Right lung (tissue), 2 donors: ENCODE measurements at regions not wholly inside any gene's neighbourhood (a gene's known extent, or its start where the extent isn't known, plus 50 kb on each side); places are given as distances from the start of the nearest gene placed in this dataset.
"Not testable (repeated sequence)": the region's sequence is repeated elsewhere in the genome, so short reads cannot be mapped to it uniquely, and the experiment has no call there.

ENCODE experiments used
- DNase-seq, 2 donors: peaks; one replicate each; pipeline ENCODE4 v3.0.0-alpha.2; 2013

DNA sequence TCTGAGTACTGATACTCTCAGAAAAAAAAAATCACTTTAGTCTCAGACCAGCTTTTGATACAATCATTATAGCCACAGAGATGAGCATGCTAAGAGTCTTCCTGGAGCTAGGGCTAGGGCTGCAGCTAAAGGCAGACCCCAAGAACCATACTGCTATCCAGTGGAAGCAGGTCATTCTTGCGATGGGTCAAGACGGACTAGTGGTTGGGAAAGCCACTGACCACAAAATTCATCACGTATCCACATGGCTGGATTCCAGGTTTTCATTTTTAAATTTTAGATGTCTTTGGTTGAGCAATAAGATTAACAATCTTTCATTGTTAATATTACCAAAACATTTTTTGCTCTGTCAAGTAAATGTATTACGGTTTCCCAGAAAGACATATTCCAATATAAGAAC, 598.1 kb downstream of the DNAH5 start:
- no peak for DNase-seq

DNA sequence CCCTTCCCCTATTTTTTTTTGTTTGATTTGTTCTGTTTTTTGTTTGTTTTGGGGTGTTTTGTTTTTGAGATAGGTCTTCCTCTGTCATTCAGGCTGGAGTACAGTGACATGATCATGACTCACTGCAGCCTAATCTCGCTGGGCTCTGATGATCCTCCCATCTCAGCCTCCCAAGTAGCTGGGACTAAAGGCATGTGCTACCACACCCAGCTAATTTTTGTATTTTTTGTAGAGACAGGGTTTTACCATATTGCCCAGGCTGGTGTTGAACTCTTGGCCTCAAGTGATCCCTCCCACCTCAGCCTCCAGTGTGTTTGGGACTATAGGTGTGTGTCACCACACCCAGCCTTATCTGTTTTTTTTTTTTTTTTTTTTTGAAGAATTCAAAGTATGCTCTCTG, 605.4 kb downstream of the DNAH5 start:
- no peak for DNase-seq

DNA sequence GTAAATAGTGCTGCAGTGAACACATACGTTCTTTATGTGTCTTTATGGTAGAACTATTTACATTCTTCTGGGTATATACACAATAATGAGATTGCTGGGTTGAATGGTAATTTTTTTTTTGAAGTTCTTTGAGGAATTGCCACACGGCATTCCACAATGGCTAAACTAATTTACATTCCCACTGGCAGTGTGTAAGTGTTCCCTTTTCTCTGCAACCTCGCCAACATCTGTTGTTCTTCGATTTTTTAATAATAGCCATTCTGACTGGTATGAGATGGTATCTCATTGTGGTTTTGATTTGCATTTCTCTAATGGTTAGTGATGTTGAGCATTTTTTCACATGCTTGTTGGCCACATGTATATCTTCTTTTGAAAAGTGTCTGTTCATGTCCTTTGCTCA, 609.5 kb downstream of the DNAH5 start:
- DNase-seq = not testable (repeated sequence)

DNA sequence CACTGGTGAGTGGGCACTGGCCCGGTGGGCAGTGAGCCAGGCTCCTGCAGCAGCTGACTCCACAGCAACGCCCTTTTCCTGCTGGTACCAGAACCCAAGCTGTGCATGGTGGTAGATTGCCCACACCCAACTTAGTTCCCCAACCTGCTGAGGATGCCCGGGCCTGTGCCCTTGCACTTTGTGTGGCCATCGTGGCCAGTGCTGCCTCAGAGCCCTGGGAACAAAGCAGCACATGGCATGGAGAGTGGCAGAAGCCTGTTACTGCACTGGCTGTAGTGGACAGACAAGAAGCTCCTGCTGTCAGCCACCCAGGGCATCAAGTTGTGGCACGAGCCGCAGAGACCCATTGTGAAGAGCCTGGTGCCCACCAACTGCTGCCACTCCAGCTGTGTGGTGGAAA, 612.9 kb downstream of the DNAH5 start:
- DNase-seq = no peak

DNA sequence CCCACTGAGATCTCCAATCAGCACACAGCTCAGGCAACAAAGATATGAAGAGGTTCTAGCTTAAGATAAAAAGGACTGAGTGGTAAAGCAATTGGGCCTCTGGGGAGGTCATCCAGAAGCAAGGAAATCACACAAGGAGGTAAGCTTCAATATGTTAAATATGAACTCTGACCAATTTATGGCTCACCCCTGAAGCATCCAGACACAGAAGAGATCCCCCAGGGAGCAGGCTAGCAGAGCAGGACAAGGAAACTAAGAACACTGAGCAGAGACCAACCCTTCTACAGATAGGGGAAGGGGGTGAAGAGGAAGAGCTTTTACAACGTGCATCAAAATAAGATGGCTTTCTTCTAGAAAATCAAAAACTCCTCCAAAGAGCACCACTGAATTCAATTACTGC, 616.2 kb downstream of the DNAH5 start:
- DNase-seq = no peak

DNA sequence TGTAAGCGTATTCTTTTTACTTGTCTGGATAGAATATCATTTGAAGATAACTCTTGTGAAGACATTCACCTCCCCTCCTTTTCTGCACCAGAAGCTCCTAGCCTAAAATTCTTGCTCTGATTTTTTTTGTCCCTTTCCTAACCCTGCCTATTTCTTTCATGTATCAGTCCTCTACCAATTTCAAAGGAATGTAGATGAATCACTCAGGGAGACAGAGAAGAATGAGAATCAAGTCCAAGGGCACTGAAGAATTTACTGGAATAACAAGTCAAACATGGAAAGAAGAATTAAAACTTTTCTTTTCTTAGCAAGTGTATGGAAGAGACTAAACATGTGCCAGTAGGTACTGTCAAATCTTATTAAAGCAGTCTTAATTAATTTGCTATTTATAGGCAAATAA, 618.7 kb downstream of the DNAH5 start:
- no peak for DNase-seq

DNA sequence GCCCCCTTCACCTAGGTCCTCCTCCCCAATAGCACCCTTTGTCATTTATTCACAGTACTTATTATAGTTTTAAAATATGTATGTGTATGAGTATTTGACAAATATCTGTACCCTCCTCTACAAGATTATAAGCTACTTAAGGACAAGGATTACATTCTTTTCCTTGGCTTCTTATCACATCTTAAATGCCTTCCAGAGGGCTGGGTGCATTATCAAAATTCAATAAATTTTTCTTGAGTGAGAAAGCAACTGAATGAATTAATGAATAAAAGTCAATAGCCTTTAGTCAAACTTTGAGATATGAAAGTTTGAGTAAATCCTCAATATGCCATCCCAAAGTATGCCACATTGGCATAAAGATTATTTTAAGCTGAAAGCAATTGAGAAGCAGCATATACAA, 621.7 kb downstream of the DNAH5 start:
- no peak for DNase-seq

DNA sequence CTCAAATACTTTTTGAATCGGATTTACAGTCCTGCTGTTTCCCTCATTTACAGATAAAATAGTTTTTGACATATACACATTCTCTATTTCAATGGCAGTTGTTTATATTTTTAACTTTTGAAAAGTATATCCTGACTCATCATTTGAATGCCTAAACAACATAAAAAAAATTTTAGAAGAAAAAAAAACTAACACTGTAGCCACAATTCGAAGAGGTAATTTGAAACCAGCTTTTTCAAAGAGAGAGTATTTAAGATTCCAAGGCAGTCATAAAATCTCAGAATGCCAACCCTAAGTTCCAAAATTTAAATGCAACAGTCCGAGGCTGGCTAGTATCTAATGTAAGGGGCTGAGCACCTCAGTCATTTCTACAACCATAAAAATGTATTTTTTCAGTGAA, 626.8 kb downstream of the DNAH5 start:
- DNase-seq = no peak

DNA sequence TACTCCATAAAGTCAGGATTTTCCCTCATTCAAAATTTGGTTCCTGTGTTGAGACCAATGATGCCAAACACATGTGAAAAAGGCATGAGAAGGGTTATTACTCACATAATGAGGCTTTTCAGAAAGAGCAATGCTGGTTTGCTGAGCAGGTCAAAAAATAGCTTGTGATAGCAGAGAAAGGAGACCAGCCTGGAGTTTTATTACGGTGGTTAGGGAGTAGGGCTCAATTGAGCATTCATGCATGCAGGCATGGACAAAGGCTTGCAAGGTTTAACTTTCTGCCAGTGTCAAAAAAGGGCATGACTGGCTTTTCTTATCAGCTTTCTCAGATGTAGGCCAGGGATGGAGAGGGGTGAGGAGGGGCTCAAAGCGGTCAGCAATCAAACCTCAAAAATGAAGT, 628.3 kb downstream of the DNAH5 start:
- no peak for DNase-seq

DNA sequence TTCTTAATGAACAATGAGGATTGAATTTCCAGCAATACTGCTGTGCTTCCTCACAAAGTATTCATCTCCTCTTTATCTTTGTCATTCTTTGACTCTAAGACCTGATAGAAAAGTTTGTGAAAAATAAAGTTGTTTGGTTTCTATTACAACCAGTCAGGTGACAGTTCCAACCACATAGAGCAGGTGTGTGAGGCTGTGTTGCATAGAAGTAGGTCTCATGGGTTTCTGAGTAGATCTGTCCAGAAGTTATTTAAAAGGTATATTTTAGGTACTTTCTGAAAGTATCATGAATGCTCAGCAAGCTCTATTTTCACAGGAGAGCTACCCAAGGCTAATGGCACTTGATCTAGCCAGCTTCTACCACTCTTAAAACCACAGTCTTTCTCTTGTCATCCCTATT, 637.0 kb downstream of the DNAH5 start:
- DNase-seq = no peak

DNA sequence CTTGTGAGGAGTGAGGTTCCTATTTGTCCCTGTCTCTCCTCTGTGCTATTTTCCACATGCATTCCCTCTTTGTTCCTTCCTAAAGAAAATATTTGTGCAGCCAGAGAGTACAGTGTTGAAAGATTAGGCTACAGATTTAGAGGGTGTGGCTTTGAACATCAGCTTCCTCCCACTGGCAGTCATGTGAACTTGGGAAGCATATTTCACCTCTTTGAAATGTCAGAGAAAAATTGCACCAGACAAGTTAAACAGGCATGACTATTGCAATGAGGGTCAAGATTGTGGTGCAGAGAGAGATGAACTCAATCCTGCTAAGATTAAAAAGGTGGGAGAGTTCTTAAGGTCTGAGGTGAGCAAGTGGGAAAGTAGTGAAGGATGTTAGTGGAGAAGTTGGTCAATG, 641.0 kb downstream of the DNAH5 start:
- no peak for DNase-seq

DNA sequence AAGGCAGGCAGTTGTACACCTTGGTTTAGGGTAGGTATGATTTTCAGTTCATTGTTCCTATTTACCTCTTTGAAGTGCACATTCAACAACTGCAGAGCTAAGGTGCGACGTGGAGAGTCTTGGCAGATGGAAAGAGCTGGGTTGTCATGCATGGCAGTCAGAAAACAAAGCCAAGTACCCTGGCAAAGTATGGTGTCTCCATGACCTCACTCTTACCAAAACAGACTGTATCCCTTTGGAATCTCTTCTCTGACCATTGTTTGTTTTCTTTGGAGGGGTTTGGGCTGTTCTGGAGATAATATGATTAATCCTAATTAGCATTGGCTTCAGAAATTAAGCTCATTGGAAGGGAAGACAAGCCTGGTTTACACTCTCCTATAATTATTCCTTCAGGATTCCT, 665.7 kb downstream of the DNAH5 start:
- no peak for DNase-seq

DNA sequence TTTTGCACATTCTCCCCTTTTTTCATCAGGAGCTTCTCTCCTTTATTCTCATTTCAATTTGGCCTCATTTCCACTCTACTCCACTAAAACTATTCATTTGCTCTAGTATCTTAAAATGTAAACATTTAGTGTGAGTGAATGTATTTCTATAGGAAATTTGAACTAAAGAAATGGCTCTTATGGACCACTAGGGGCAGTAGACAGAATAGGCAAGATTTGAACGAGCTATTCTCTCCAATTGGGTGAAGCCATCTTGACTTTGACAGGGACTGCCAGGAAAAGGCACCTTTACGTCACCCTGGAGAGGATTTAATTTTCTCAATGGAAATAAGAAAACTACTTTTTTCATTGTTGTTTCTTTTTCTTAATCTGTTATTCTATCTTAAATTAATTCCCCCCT, 666.3 kb downstream of the DNAH5 start:
- no peak for DNase-seq

DNA sequence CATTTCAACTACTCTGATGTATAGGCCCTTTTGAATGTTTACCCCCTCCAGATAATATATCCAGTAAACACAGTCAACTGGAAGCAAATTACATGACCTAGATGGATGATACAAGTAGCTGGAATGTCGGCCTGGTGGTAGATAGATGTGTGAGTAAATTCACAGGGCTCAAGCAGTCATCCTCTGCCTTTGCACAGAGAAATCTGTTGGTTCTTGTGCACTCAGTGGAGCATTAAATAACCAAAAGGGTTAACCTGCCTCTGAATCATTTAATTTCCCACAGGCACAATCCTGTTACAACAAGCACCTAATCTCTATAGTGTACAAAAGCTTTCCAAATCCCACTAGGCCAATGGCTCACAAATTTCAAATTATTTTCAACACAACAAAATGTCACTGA, 668.3 kb downstream of the DNAH5 start:
- no peak for DNase-seq

DNA sequence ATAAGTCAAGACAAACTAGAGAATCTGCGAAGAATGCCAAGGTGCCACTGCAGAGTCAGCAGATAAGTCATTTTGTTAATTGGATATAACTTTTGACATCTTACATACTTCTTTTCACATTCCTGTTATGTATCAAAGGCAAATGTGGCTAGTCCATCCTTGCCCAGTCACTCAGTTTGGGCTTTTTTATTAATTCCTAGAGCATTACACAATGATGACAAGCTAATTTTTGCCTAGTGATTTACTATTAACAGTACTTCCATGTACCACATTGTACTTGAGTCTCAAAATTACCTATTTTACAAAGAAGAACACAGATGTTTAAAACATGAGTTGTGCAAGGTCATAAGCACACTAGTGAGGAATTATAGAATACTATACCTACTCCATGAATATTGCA, 680.8 kb downstream of the DNAH5 start:
- no peak for DNase-seq

DNA sequence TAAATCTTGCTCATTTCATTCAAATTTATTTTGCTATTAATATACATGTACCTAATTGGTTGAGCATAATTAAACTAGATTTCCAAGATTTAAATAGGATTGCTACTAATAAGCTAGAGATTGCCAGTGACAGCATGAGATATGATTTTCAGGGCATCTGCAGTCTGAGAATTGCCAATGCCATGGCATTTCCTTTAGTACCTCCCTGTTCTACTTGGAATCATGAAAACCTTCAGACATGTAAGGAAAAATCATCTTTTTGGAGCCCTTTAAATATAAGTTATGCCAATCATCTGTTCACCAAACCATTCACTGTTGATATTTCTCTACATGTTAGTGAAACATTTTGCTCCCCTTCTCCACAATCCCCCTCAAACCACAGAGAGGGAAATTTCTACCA, 691.4 kb downstream of the DNAH5 start:
- no peak for DNase-seq

DNA sequence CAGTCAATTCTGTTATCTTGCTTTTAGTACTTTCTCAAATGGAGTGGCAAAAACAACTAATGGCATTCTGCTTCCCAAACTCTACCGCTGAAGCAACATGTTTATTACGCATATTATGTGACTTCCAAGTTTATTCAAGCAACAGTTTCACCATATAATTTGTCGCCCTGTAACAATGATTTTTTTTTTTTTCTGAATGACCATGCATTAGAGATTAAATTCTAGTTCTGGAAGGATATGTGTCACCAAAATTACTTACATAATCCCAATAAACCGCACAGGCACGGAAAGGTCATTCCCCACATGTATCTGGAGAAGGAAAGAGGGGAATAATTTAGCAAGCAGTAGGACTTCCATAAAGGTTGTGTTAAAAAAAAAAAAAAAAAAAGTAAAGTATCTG, 691.8 kb downstream of the DNAH5 start:
- no peak for DNase-seq

DNA sequence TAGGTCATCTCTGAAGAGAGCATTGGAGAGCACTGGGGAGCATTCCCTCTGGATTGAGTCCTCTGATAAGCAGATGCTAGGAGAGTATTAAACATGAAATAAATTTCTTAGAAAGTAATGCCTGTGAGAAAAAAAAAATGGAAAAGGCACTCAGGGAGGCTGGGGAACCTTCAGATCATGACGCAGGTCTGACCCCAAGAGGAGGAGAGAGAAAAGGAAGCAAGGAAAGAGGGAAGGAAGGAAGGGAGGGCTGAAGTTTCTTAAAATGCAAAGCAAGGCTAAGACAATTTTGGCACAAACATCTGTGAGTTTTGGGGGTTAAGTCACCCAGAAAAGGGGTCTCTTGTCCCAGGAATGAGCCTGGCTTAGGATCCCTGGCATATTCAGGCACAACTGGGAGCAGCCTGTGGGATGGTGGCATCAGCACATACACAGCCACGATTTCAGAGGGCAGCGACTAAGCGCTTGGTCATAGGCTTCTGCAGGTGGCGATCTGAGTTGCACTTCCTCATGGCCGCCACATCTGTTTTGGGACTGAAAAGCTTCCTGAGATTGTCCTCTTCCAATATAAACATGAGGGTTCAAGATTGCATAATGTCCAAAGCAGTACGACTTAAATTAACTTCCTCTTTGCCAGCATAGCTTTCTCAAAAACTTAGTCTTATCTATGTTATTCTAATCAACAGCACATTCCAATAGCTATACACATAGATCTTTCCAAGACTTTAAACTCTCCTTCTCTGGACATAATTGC, 692.7 kb downstream of the DNAH5 start:
- no peak for DNase-seq

DNA sequence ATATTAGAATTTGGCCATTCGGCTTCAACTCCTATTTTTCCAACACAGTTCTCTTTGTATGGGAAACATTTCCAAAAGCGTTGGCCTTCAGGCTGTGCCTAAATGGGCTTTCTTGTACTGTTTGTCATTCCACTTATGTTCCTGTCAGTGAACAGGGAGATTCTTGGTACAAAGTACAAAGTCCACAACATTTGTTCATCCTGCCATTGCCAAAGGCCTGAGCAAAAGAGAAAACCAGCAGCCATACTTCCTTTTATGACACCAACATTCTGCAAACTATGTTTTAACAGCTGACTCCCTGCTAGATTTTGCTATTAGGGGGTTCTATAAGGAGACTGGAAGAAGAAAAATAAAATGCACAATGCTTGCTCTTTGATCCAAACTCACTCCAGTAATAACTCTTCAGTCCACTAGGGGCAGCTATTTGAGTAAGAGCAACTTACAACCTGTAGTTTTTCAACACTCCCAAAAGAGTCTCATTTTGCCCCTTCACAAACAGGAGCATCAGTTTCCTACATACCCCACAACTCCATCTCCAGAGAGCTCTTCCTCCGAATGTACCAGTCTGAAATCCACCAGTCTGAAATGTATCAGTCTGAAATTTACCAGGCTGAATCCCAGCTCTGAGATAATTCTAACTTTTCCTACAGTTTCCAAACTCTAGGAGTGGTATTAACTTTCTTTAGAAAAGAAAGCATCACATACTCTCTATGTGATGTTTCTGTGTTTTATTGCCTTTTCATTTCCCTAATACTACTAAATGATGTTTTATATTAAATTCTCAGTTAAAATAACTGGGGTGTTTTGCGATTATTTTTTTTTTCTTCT, 693.8 kb downstream of the DNAH5 start:
- no peak for DNase-seq

DNA sequence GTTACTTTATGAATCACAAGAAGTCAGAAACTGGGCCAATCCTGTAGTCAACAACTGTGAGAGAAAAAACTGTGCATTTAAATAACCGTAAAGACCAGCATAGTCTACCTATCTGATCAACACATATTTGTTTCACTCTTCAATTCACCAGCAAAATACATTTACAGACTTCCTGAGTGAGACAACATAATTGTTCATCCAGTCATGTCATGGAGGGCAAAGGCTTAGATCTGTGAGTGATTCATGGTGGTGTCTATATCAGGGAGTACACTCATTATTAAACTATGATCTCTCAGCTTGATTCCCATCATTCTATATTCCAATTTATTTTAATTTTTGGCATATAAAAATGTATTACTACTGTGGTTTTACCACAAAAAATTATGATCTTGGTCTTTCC, 694.6 kb downstream of the DNAH5 start:
- DNase-seq = no peak

DNA sequence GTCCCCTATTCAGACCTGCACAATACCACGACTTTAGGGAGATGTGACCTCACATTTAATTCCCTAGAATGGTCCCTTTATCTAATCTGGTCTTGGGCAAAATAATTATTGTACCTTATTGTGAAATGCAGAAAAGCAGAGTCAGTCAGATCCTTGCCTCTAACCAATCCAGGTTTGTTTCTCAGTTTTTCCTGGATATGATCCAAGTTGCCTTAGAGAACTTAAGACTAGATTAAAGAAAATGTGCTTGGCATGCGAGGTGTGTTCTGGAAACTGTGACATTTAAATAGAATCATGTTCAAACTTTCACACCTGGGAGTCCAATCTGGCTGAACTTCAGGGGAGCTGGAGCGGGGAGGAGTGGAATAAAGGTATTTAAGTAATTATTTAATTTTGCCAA, 696.2 kb downstream of the DNAH5 start:
- DNase-seq = no peak

DNA sequence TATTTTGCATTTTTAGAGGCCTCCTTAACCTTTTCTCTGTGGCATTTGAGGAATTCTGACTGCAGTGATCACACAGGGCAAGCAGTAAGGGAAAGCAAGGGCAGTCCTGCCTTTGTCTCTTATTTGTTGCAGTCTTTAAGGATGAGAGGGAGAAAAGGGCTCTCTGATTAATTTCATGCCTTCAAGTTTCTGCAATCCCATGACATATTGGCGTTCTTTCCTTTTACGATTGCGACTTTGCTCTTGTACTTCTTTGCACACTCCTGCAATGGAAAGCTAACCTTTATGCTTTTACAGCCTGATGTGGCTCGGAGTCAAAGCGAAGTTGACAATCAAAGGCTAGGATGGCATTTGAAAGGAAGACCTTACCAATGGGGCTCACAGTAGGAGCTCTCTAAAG, 698.4 kb downstream of the DNAH5 start:
- no peak for DNase-seq

DNA sequence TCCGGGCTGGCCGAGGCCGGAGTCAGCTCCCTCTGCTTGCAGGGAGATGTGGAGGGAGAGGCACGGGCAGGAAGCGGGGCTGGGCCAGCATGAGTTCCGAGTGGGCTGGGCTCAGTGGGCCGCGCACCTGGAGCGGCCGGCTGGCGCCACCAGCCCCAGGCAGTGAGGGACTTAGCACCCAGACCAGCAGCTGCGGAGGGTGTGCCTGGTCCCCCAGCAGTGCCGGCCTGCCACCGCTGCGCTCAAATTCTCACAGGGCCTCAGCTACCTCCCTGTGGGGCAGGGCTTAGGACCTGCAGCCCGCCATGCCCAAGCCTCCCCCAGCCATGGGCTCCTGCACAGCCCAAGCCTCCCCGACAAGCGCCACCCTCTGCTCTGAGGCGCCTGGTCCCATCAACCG, 700.3 kb downstream of the DNAH5 start:
- no peak for DNase-seq

DNA sequence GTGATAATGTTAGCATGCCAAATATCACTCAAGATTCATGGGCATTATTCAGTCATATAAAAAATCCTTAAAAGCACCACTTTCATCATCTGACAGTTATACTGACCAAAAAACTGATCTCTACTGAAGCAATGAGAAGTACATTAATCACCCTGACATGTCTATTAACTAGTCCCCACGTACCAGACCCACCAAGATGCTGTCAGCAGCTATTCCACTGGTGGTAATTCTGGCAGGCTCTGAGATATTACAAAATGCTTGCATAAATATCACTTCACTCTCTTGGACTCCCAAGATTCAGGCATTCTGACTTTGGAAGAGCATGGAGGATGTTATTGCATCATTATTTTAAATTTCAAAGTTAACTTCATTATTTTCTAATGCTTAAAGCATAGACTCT, 717.0 kb downstream of the DNAH5 start:
- DNase-seq = no peak
